ENCODE measurements at regions not wholly inside any gene's neighbourhood (a gene's known extent, or its start where the extent isn't known, plus 50 kb on each side); places are given as distances from the start of the nearest gene placed in this dataset.

- no peak for DNase-seq
- H3K27me3 ChIP-seq (ENCODE audit: insufficient read depth, low read length, poor library complexity): no peaks in the 10 kb centered on the region
- H3K79me1 ChIP-seq (ENCODE audit: low read length): no peaks in the 10 kb centered on the region
- H2BK5ac ChIP-seq (ENCODE audit: low read length): no peak overlapping the region
- H3K27ac ChIP-seq (ENCODE audit: low read depth, low read length): no peak overlapping the region
- no peak overlapping the region for H2AK5ac ChIP-seq (ENCODE audit: low read length)
- H3K4me1 ChIP-seq (ENCODE audit: control insufficient read depth, low read depth, low read length): no peaks in the 10 kb centered on the region
- H2BK15ac ChIP-seq (replicated peaks; ENCODE audit: low read depth): no peak overlapping the region
- no peak overlapping the region for H2BK120ac ChIP-seq (ENCODE audit: low read depth, low read length)
- no peak overlapping the region for H4K5ac ChIP-seq (ENCODE audit: low read length)
- H3K36me3 ChIP-seq (ENCODE audit: control insufficient read depth, insufficient read depth, low read length): no peaks in the 10 kb centered on the region
- no peak overlapping the region for H3K4ac ChIP-seq (ENCODE audit: low read depth, low read length)
- no peak overlapping the region for H3K4me2 ChIP-seq (ENCODE audit: low read length)
- H3K4me3 ChIP-seq (ENCODE audit: low read length): no peak overlapping the region
- no peaks in the 10 kb centered on the region for H3K79me2 ChIP-seq (ENCODE audit: control insufficient read depth, insufficient read depth, low read length)
- H3K23ac ChIP-seq (ENCODE audit: low read length): no peak overlapping the region
- H4K8ac ChIP-seq (ENCODE audit: low read depth, low read length): no peak overlapping the region
- H3K18ac ChIP-seq (ENCODE audit: low read length): no peak overlapping the region
- no peak overlapping the region for H3K9ac ChIP-seq (ENCODE audit: low read length)
- H3K56ac ChIP-seq (ENCODE audit: low read length): no peak overlapping the region
These were observed 571.3 kb upstream of the LRRTM4 start for GRCh38 chr2:78093436-78093835.

GRCh38 chr2:78109272-78109671 is 587.1 kb upstream of the LRRTM4 start:
- Histone ChIP-seq H3K27ac (ENCODE audit: low read depth, low read length) (no peak overlapping the region), H2BK120ac (ENCODE audit: low read depth, low read length) (no peak overlapping the region), H4K5ac (ENCODE audit: low read length) (no peak overlapping the region), H3K4me1 (ENCODE audit: control insufficient read depth, low read depth, low read length) (no peaks in the 10 kb centered on the region), H3K79me2 (ENCODE audit: control insufficient read depth, insufficient read depth, low read length) (no peaks in the 10 kb centered on the region), H3K23ac (ENCODE audit: low read length) (no peak overlapping the region), H3K18ac (ENCODE audit: low read length) (no peak overlapping the region), H3K4ac (ENCODE audit: low read depth, low read length) (no peak overlapping the region), H3K9ac (ENCODE audit: low read length) (no peak overlapping the region), H3K4me2 (ENCODE audit: low read length) (no peak overlapping the region), H3K56ac (ENCODE audit: low read length) (no peak overlapping the region), H3K36me3 (ENCODE audit: control insufficient read depth, insufficient read depth, low read length) (no peaks in the 10 kb centered on the region), H3K4me3 (ENCODE audit: low read length) (no peak overlapping the region), H2BK15ac (replicated peaks; ENCODE audit: low read depth) (no peak overlapping the region), H2BK5ac (ENCODE audit: low read length) (no peak overlapping the region), H2AK5ac (ENCODE audit: low read length) (no peak overlapping the region), H3K27me3 (ENCODE audit: insufficient read depth, low read length, poor library complexity) (no peaks in the 10 kb centered on the region), H3K79me1 (ENCODE audit: low read length) (no peaks in the 10 kb centered on the region), H4K8ac (ENCODE audit: low read depth, low read length) (no peak overlapping the region)
- no CpG with 5 or more reads among the region's 3 CpGs for WGBS (ENCODE audit: extremely low coverage, insufficient coverage, low lambda C conversion rate)
- DNase-seq: peak; percentile 16

- Histone ChIP-seq H3K4me3 (ENCODE audit: low read length) (no peak overlapping the region), H3K79me1 (ENCODE audit: low read length) (no peaks in the 10 kb centered on the region), H3K56ac (ENCODE audit: low read length) (no peak overlapping the region), H3K18ac (ENCODE audit: low read length) (no peak overlapping the region), H2BK5ac (ENCODE audit: low read length) (no peak overlapping the region), H3K9ac (ENCODE audit: low read length) (no peak overlapping the region), H2BK120ac (ENCODE audit: low read depth, low read length) (no peak overlapping the region), H3K23ac (ENCODE audit: low read length) (no peak overlapping the region), H3K36me3 (ENCODE audit: control insufficient read depth, insufficient read depth, low read length) (no peaks in the 10 kb centered on the region), H3K4me1 (ENCODE audit: control insufficient read depth, low read depth, low read length) (no peaks in the 10 kb centered on the region), H3K79me2 (ENCODE audit: control insufficient read depth, insufficient read depth, low read length) (no peaks in the 10 kb centered on the region), H3K4ac (ENCODE audit: low read depth, low read length) (no peak overlapping the region), H3K4me2 (ENCODE audit: low read length) (no peak overlapping the region), H3K27me3 (ENCODE audit: insufficient read depth, low read length, poor library complexity) (no peaks in the 10 kb centered on the region), H2AK5ac (ENCODE audit: low read length) (no peak overlapping the region), H2BK15ac (replicated peaks; ENCODE audit: low read depth) (no peak overlapping the region), H4K5ac (ENCODE audit: low read length) (no peak overlapping the region), H4K8ac (ENCODE audit: low read depth, low read length) (no peak overlapping the region), H3K27ac (ENCODE audit: low read depth, low read length) (no peak overlapping the region)
- DNase-seq: no peak
- WGBS (ENCODE audit: extremely low coverage, insufficient coverage, low lambda C conversion rate): no CpG with 5 or more reads among the region's 3 CpGs
These were observed 593.1 kb upstream of the LRRTM4 start for GRCh38 chr2:78115291-78115690.

- no peak overlapping the region for H4K8ac ChIP-seq (ENCODE audit: low read depth, low read length)
- no peak overlapping the region for H2BK15ac ChIP-seq (replicated peaks; ENCODE audit: low read depth)
- no peak overlapping the region for H3K4me3 ChIP-seq (ENCODE audit: low read length)
- H3K56ac ChIP-seq (ENCODE audit: low read length): no peak overlapping the region
- no peak overlapping the region for H3K9ac ChIP-seq (ENCODE audit: low read length)
- no peaks in the 10 kb centered on the region for H3K79me1 ChIP-seq (ENCODE audit: low read length)
- no peak overlapping the region for H3K4ac ChIP-seq (ENCODE audit: low read depth, low read length)
- H2BK120ac ChIP-seq (ENCODE audit: low read depth, low read length): no peak overlapping the region
- no peak for DNase-seq
- no CpG with 5 or more reads among the region's 5 CpGs for WGBS (ENCODE audit: extremely low coverage, insufficient coverage, low lambda C conversion rate)
- no peak overlapping the region for H2AK5ac ChIP-seq (ENCODE audit: low read length)
- H3K27me3 ChIP-seq (ENCODE audit: insufficient read depth, low read length, poor library complexity): no peaks in the 10 kb centered on the region
- H3K4me1 ChIP-seq (ENCODE audit: control insufficient read depth, low read depth, low read length): no peaks in the 10 kb centered on the region
- no peak overlapping the region for H3K4me2 ChIP-seq (ENCODE audit: low read length)
- H3K27ac ChIP-seq (ENCODE audit: low read depth, low read length): no peak overlapping the region
- H2BK5ac ChIP-seq (ENCODE audit: low read length): no peak overlapping the region
- no peaks in the 10 kb centered on the region for H3K79me2 ChIP-seq (ENCODE audit: control insufficient read depth, insufficient read depth, low read length)
- H3K36me3 ChIP-seq (ENCODE audit: control insufficient read depth, insufficient read depth, low read length): no peaks in the 10 kb centered on the region
- H4K5ac ChIP-seq (ENCODE audit: low read length): no peak overlapping the region
- no peak overlapping the region for H3K23ac ChIP-seq (ENCODE audit: low read length)
- H3K18ac ChIP-seq (ENCODE audit: low read length): no peak overlapping the region
These were observed 595.9 kb upstream of the LRRTM4 start for GRCh38 chr2:78118037-78118436.

- H3K9ac ChIP-seq (ENCODE audit: low read length): no peak overlapping the region
- H2BK5ac ChIP-seq (ENCODE audit: low read length): no peak overlapping the region
- no peaks in the 10 kb centered on the region for H3K27me3 ChIP-seq (ENCODE audit: insufficient read depth, low read length, poor library complexity)
- no peak overlapping the region for H3K23ac ChIP-seq (ENCODE audit: low read length)
- H3K4me2 ChIP-seq (ENCODE audit: low read length): no peak overlapping the region
- H3K18ac ChIP-seq (ENCODE audit: low read length): no peak overlapping the region
- H3K27ac ChIP-seq (ENCODE audit: low read depth, low read length): no peak overlapping the region
- no peak overlapping the region for H2AK5ac ChIP-seq (ENCODE audit: low read length)
- no peak overlapping the region for H2BK120ac ChIP-seq (ENCODE audit: low read depth, low read length)
- no peaks in the 10 kb centered on the region for H3K79me2 ChIP-seq (ENCODE audit: control insufficient read depth, insufficient read depth, low read length)
- WGBS (ENCODE audit: extremely low coverage, insufficient coverage, low lambda C conversion rate): 100% methylated on average over 1 of the region's 2 CpGs
- H3K4me1 ChIP-seq (ENCODE audit: control insufficient read depth, low read depth, low read length): no peaks in the 10 kb centered on the region
- DNase-seq: no peak
- H3K36me3 ChIP-seq (ENCODE audit: control insufficient read depth, insufficient read depth, low read length): no peaks in the 10 kb centered on the region
- H3K4ac ChIP-seq (ENCODE audit: low read depth, low read length): no peak overlapping the region
- no peak overlapping the region for H3K56ac ChIP-seq (ENCODE audit: low read length)
- H3K79me1 ChIP-seq (ENCODE audit: low read length): no peaks in the 10 kb centered on the region
- no peak overlapping the region for H4K5ac ChIP-seq (ENCODE audit: low read length)
- no peak overlapping the region for H4K8ac ChIP-seq (ENCODE audit: low read depth, low read length)
- no peak overlapping the region for H3K4me3 ChIP-seq (ENCODE audit: low read length)
- H2BK15ac ChIP-seq (replicated peaks; ENCODE audit: low read depth): no peak overlapping the region
These were observed 598.1 kb upstream of the LRRTM4 start for GRCh38 chr2:78120275-78120674.

GRCh38 chr2:78125042-78125441 is 602.9 kb upstream of the LRRTM4 start:
- Histone ChIP-seq H3K36me3 (ENCODE audit: control insufficient read depth, insufficient read depth, low read length) (no peaks in the 10 kb centered on the region), H4K5ac (ENCODE audit: low read length) (no peak overlapping the region), H2BK15ac (replicated peaks; ENCODE audit: low read depth) (no peak overlapping the region), H3K27me3 (ENCODE audit: insufficient read depth, low read length, poor library complexity) (no peaks in the 10 kb centered on the region), H3K4ac (ENCODE audit: low read depth, low read length) (no peak overlapping the region), H3K56ac (ENCODE audit: low read length) (no peak overlapping the region), H3K27ac (ENCODE audit: low read depth, low read length) (no peak overlapping the region), H2BK5ac (ENCODE audit: low read length) (no peak overlapping the region), H2BK120ac (ENCODE audit: low read depth, low read length) (no peak overlapping the region), H3K4me1 (ENCODE audit: control insufficient read depth, low read depth, low read length) (no peaks in the 10 kb centered on the region), H3K79me1 (ENCODE audit: low read length) (no peaks in the 10 kb centered on the region), H3K9ac (ENCODE audit: low read length) (no peak overlapping the region), H3K4me2 (ENCODE audit: low read length) (no peak overlapping the region), H3K23ac (ENCODE audit: low read length) (no peak overlapping the region), H4K8ac (ENCODE audit: low read depth, low read length) (no peak overlapping the region), H3K4me3 (ENCODE audit: low read length) (no peak overlapping the region), H2AK5ac (ENCODE audit: low read length) (no peak overlapping the region), H3K18ac (ENCODE audit: low read length) (no peak overlapping the region), H3K79me2 (ENCODE audit: control insufficient read depth, insufficient read depth, low read length) (no peaks in the 10 kb centered on the region)
- WGBS (ENCODE audit: extremely low coverage, insufficient coverage, low lambda C conversion rate): no CpG with 5 or more reads among the region's 3 CpGs
- no peak for DNase-seq
